Gastrocnemius medialis (tissue), 4 donors: ENCODE measurements at regions not wholly inside any gene's neighbourhood (a gene's known extent, or its start where the extent isn't known, plus 50 kb on each side); places are given as distances from the start of the nearest gene placed in this dataset.

Experiments used
- ATAC-seq, 2 donors: fragments of 150-250 bp; one replicate each; pipeline ENCODE4 v1.9.1; 2016
- DNase-seq, 2 donors: peaks; one replicate each; pipeline ENCODE4 v3.0.0-alpha.2; 2019
- H3K27ac ChIP-seq, 4 donors: fragments of 200-600 bp; sonication (generic); 1 replicate in 1 of 4; 2 replicates in 3 of 4; pipeline ENCODE4 v1.5.1; 2016 to 2018; ENCODE audit warnings: mild to moderate bottlenecking in 2 of 4, moderate library complexity in 1 of 4
- H3K27me3 ChIP-seq, 3 donors: fragments of 200-600 bp; sonication (generic) in 2 of 3; 1 replicate in 1 of 3; 2 replicates in 2 of 3; pipeline versions ENCODE4 v1.5.1 to v1.6.0; 2016 to 2019; ENCODE audit warnings: mild to moderate bottlenecking in 1 of 3, moderate library complexity in 1 of 3
- H3K36me3 ChIP-seq, 2 donors: fragments of 200-600 bp; sonication (generic) in 1 of 2; one replicate each; pipeline ENCODE4 v1.5.1; 2017 to 2018
- H3K4me1 ChIP-seq, 2 donors: fragments of 200-600 bp; sonication (generic) in 1 of 2; one replicate each; pipeline ENCODE4 v1.5.1; 2016 to 2017; ENCODE audit warnings: mild to moderate bottlenecking in 2 of 2
- H3K4me3 ChIP-seq, 4 donors: fragments of 200-600 bp; sonication (generic) in 3 of 4; 1 replicate in 1 of 4; 2 replicates in 3 of 4; pipeline ENCODE4 v1.5.1; 2016 to 2019; ENCODE audit warnings: mild to moderate bottlenecking in 2 of 4
- H3K9me3 ChIP-seq, 3 donors: fragments of 200-600 bp; sonication (generic) in 2 of 3; 1 replicate in 1 of 3; 2 replicates in 2 of 3; pipeline ENCODE4 v1.5.1; 2016 to 2019
- POLR2A ChIP-seq, 2 donors: fragments of 450-650 bp; IDR thresholded peaks; one replicate each; pipeline ENCODE4 v1.6.1; 2017; ENCODE audit warnings: antibody characterized with exemption in 2 of 2, mild to moderate bottlenecking in 2 of 2, moderate library complexity in 2 of 2
- in situ Hi-C, 4 donors: fragments of 200-750 bp; cut with MboI; loops; one replicate each; pipeline versions ENCODE4 v1.15.0 to v1.8.0; 2017; ENCODE audit warnings: low sequenced_read_pairs in 4 of 4
- intact Hi-C: fragments of 100-400 bp; cut with DNase I; formaldehyde crosslinking; loops from one replicate; pipeline ENCODE4 v1.15.1; 2023; ENCODE audit warnings: low total_unique reads
- TF ChIP-seq, protein P1 (sequence below), 5 experiments: fragments of 450-650 bp in 3 of 5; fragments of 200-600 bp in 2 of 5; sonication (generic) in 2 of 5; IDR thresholded peaks in 4 of 5; conservative IDR thresholded peaks in 1 of 5; 1 replicate in 4 of 5; 2 replicates in 1 of 5; pipeline ENCODE4 v1.5.1; 2016 to 2019; ENCODE audit warnings: antibody characterized with exemption in 5 of 5, mild to moderate bottlenecking in 3 of 5, moderate library complexity in 3 of 5

DNA sequence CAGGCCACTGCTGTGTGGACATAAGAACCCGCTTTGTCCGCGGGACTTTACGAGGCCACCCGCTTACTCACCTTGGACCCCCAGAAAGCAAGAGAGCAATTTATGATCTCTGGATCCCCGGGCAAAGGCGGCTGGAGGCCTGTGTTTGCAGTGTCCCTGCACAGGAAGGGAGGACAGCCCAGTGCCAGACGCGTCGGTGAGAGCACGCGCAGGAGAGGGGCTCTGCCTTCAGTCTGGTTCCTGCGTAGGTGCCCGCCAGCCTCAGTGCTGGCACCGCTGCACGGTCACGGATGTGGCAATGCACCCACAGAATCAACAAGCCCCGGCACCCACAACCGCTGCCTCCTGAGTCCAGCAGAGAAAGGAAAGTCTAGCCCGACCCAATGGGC lies 248.4 kb downstream of the C16orf95 start:
- H3K4me3 ChIP-seq = no peak overlapping the region
- H3K27me3 ChIP-seq = peaks cover 0 to 28% (median 10%) of the 10 kb centered on the region in 3 donors
- H3K27ac ChIP-seq = no peak overlapping the region
- TF ChIP-seq POLR2A (IDR thresholded peaks at IDR 0.05) = no peak
- no peaks in the 10 kb centered on the region for H3K9me3 ChIP-seq
- H3K4me1 ChIP-seq = no peaks in the 10 kb centered on the region
- no peak for ATAC-seq
- intact Hi-C loops (no loop called here), in situ Hi-C loops (loop anchor here in 3 of 4 donors (10.0 to 25.0 kb wide), 3 partner anchors 219 to 504 kb away; partner anchors contain the start of gene FOXC2 (in 2 of the 3))
- no peaks in the 10 kb centered on the region for H3K36me3 ChIP-seq
- DNase-seq = no peak

DNA sequence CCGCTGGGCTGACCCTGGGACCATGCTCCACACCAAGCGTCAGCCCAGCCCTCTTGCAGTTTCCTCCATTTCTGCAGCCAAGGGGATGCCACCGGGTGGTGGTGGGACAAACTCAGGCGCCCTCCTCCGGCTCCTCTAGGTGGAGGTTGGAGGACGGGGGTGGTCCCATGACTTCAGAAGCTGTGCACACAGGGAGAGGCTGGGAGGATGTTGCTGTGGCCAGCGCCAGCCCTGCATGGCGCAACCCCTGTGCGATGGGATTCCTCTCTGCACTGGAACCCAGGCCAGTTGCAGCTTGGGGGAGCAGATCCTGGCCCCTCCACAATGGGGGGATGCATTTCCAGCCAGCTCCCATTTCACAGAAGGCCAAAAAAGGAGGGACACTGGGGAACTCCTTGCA lies 246.5 kb downstream of the C16orf95 start:
- H3K36me3 ChIP-seq = no peaks in the 10 kb centered on the region
- H3K27me3 ChIP-seq = peaks cover 0 to 18% (median 10%) of the 10 kb centered on the region in 3 donors
- ATAC-seq (no peak), DNase-seq (no peak)
- H3K9me3 ChIP-seq = no peaks in the 10 kb centered on the region
- no peak for TF ChIP-seq POLR2A (IDR thresholded peaks at IDR 0.05)
- TF ChIP-seq, protein P1, sequence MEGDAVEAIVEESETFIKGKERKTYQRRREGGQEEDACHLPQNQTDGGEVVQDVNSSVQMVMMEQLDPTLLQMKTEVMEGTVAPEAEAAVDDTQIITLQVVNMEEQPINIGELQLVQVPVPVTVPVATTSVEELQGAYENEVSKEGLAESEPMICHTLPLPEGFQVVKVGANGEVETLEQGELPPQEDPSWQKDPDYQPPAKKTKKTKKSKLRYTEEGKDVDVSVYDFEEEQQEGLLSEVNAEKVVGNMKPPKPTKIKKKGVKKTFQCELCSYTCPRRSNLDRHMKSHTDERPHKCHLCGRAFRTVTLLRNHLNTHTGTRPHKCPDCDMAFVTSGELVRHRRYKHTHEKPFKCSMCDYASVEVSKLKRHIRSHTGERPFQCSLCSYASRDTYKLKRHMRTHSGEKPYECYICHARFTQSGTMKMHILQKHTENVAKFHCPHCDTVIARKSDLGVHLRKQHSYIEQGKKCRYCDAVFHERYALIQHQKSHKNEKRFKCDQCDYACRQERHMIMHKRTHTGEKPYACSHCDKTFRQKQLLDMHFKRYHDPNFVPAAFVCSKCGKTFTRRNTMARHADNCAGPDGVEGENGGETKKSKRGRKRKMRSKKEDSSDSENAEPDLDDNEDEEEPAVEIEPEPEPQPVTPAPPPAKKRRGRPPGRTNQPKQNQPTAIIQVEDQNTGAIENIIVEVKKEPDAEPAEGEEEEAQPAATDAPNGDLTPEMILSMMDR (IDR thresholded peaks at IDR 0.05 in 4 of 5, conservative IDR thresholded peaks at IDR 0.05 in 1 of 5) = no peak
- no peak overlapping the region for H3K27ac ChIP-seq
- H3K4me3 ChIP-seq = no peak overlapping the region
- intact Hi-C loops = no loop called here
- in situ Hi-C loops = loop anchor here in 1 of 4 donors (25.0 kb wide), 1 partner anchor 217 kb away; no protein-coding TSS in a partner anchor
- no peaks in the 10 kb centered on the region for H3K4me1 ChIP-seq

DNA sequence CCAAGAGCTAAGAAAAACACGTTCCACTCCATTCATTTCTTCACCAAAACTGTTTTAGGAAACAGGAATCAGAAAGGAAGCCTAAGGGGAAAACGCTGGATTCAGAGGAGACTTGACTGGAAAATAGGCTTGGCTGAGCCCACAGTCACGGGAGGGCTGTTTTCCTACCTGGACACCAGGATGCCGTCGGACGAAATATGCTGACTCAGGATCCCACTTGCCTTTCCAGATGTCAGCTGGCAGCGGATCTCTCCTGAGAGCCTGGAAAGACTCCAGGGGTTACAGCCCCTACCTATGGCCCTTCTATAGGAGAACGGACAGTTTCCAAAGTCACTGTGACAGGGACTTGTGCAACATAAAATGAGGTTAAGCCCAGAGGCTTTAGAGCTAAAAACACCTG lies 245.1 kb downstream of the C16orf95 start:
- Histone ChIP-seq H3K36me3 (no peaks in the 10 kb centered on the region), H3K4me3 (no peak overlapping the region), H3K27me3 (peaks cover 0 to 18% (median 10%) of the 10 kb centered on the region in 3 donors), H3K4me1 (no peaks in the 10 kb centered on the region), H3K27ac (no peak overlapping the region), H3K9me3 (no peaks in the 10 kb centered on the region)
- no peak for DNase-seq
- no peak for ATAC-seq
- intact Hi-C loops (no loop called here), in situ Hi-C loops (loop anchor here in 1 of 4 donors (25.0 kb wide), 1 partner anchor 215 kb away; no protein-coding TSS in a partner anchor)
- no peak for TF ChIP-seq POLR2A (IDR thresholded peaks at IDR 0.05)
- TF ChIP-seq, protein P1 (IDR thresholded peaks at IDR 0.05 in 4 of 5, conservative IDR thresholded peaks at IDR 0.05 in 1 of 5) = no peak

DNA sequence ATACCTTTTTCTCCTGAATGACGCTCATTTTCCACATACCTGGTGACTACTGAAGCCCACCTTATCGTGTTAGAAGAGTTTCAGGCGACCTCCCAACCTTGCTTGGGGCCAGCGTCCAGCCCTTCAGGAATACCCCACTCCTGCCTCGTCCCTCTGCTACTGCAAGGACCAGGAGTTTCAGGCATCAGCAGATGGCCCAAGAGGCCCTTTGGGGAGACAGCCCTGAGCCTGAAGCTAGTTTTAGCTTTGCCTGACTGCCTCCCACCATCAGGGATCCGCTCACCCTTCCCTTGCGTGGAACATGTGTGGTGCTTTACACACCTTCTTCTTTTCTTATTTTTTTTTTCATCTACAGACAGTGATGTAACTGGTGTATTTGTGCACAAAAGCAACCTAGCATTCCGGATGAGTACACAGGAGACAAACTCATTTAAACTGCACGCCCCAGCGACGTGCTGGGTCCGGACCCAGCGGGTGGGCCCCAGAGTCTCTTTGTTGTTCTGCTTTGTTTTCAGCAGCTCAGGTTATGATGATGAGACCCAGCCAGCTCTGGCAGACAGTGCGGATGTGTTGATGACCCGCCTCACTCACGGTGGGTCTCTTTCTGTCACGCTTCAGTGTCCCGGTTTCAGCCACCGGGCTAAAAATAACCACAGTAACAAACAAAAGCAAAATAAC lies 242.4 kb downstream of the C16orf95 start:
- no peak overlapping the region for H3K4me3 ChIP-seq
- no peaks in the 10 kb centered on the region for H3K4me1 ChIP-seq
- in situ Hi-C loops (loop anchor here in 1 of 4 donors (25.0 kb wide), 1 partner anchor 213 kb away; no protein-coding TSS in a partner anchor), intact Hi-C loops (no loop called here)
- H3K27me3 ChIP-seq = peaks cover 0 to 11% (median 4%) of the 10 kb centered on the region in 3 donors
- no peaks in the 10 kb centered on the region for H3K9me3 ChIP-seq
- no peaks in the 10 kb centered on the region for H3K36me3 ChIP-seq
- DNase-seq (no peak), ATAC-seq (no peak)
- TF ChIP-seq, protein P1 (IDR thresholded peaks at IDR 0.05 in 4 of 5, conservative IDR thresholded peaks at IDR 0.05 in 1 of 5) = no peak
- TF ChIP-seq POLR2A (IDR thresholded peaks at IDR 0.05) = no peak
- H3K27ac ChIP-seq = no peak overlapping the region

DNA sequence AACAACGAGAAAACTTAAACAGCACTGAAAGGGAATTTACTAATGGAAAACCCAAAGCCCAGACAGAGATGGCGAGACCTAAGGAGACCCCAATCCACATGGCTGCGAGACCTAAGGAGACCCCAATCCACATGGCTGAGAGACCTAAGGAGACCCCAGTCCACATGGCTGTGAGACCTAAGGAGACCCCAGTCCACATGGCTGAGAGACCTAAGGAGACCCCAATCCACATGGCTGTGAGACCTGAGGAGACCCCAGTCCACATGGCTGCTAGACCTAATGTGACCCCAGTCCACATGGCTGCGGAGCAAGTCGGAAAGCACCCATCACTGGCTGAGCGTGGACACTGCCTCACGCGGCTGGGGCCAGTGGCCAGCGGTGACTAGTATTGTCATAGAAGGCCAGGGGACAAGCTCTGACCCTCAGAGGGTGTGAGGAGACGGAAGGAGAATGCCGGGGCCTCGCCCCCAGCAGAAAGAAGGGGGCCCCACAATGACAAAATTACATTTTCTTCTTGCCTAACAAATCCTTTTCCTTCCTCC lies 241.8 kb downstream of the C16orf95 start:
- no peak overlapping the region for H3K27ac ChIP-seq
- ATAC-seq (no peak), DNase-seq (no peak)
- H3K4me1 ChIP-seq = no peaks in the 10 kb centered on the region
- H3K36me3 ChIP-seq = no peaks in the 10 kb centered on the region
- peaks cover 0 to under 1% (median 0%) of the 10 kb centered on the region in 3 donors for H3K9me3 ChIP-seq
- in situ Hi-C loops = no loop called here
- H3K27me3 ChIP-seq = peaks cover 0 to 5% (median 0%) of the 10 kb centered on the region in 3 donors
- TF ChIP-seq, protein P1 (IDR thresholded peaks at IDR 0.05 in 4 of 5, conservative IDR thresholded peaks at IDR 0.05 in 1 of 5) = no peak
- no peak for TF ChIP-seq POLR2A (IDR thresholded peaks at IDR 0.05)
- intact Hi-C loops = no loop called here
- H3K4me3 ChIP-seq = no peak overlapping the region
